Smooth muscle cell (in vitro differentiated cells): ENCODE measurements at regions not wholly inside any gene's neighbourhood (a gene's known extent, or its start where the extent isn't known, plus 50 kb on each side); places are given as distances from the start of the nearest gene placed in this dataset.

ENCODE experiments used
- DNase-seq: peaks from one replicate; lab custom pipeline; 2025; ENCODE audit not compliant: unreplicated experiment; lab: John Stamatoyannopoulos, UW
- H2AFZ ChIP-seq: fragments of 200-600 bp; sonication (generic); 2 replicates; pipeline ENCODE4 v1.6.0; 2016; ENCODE audit warnings: antibody characterized with exemption, low read depth, mild to moderate bottlenecking
- H3F3A ChIP-seq: fragments of 200-600 bp; sonication (generic); 2 replicates; pipeline ENCODE4 v1.6.0; 2017; ENCODE audit warnings: antibody characterized with exemption, low read depth
- H3K27ac ChIP-seq: fragments of 200-600 bp; sonication (generic); 2 replicates; pipeline ENCODE4 v1.5.1; 2016; ENCODE audit warnings: low read depth, mild to moderate bottlenecking
- H3K27me3 ChIP-seq: fragments of 200-600 bp; sonication (generic); 2 replicates; pipeline ENCODE4 v1.6.1; 2016; ENCODE audit warnings: low read depth, mild to moderate bottlenecking
- H3K36me3 ChIP-seq: fragments of 200-600 bp; sonication (generic); 2 replicates; pipeline ENCODE4 v1.5.1; 2016; ENCODE audit warnings: low read depth
- H3K4me1 ChIP-seq: fragments of 200-600 bp; sonication (generic); 2 replicates; pipeline ENCODE4 v1.5.1; 2016; ENCODE audit warnings: low read depth
- H3K4me2 ChIP-seq: fragments of 200-600 bp; sonication (generic); 2 replicates; pipeline ENCODE4 v1.6.0; 2016; ENCODE audit warnings: mild to moderate bottlenecking
- H3K4me3 ChIP-seq: fragments of 200-600 bp; sonication (generic); 2 replicates; pipeline ENCODE4 v1.5.1; 2016; ENCODE audit warnings: mild to moderate bottlenecking
- H3K79me2 ChIP-seq: fragments of 200-600 bp; sonication (generic); 2 replicates; pipeline ENCODE4 v1.6.0; 2016; ENCODE audit warnings: low read depth, mild to moderate bottlenecking
- H3K9ac ChIP-seq: fragments of 200-600 bp; sonication (generic); 2 replicates; pipeline ENCODE4 v1.6.0; 2016; ENCODE audit warnings: low read depth
- H3K9me3 ChIP-seq: fragments of 200-600 bp; sonication (generic); replicated peaks from 2 replicates; pipeline ENCODE4 v1.5.1; 2016; ENCODE audit warnings: low read depth
- H4K20me1 ChIP-seq: fragments of 200-600 bp; sonication (generic); 2 replicates; pipeline ENCODE4 v1.6.0; 2016; ENCODE audit warnings: low read depth
- CTCF ChIP-seq: fragments of 200-600 bp; sonication (generic); IDR thresholded peaks from 2 replicates; pipeline ENCODE4 v1.5.1; 2017; ENCODE audit warnings: borderline replicate concordance, mild to moderate bottlenecking, antibody characterized with exemption; ENCODE audit not compliant: insufficient read depth, poor library complexity, severe bottlenecking
- WGBS: methylation state at CpG from one replicate; pipeline ENCODE4 v1.1.7; 2016; ENCODE audit warnings: low lambda C conversion rate; 5-methylcytosine and 5-hydroxymethylcytosine counted together

DNA sequence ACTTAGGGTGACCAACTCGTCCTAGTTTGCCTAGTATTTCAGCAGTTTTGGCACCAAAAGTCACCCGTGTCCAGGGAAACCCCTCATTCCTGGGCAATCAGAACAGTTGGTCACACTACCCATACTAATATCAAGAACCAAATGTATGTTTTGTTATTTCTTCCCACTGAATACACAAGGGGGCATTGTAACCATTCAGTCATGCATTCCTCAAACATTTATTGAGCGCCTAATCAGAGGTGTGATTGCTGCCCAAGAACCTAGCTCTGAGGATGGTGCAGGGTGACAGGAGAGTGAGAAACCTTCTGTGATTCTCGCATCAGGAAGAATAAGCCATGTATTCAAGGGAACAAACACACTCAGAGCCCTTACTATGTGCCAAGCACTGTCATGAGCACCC, 69.8 kb upstream of the RAI2 start:
- Histone ChIP-seq H3K4me1 (no peaks in the 10 kb centered on the region), H3K9me3 (no peaks in the 10 kb centered on the region), H2AFZ (no peak overlapping the region), H3K36me3 (no peaks in the 10 kb centered on the region), H3K27ac (no peak overlapping the region), H3K9ac (no peak overlapping the region), H3K27me3 (no peaks in the 10 kb centered on the region), H3K4me3 (no peak overlapping the region), H3F3A (no peaks in the 10 kb centered on the region), H3K79me2 (no peaks in the 10 kb centered on the region), H3K4me2 (no peak overlapping the region), H4K20me1 (no peaks in the 10 kb centered on the region)
- 63% methylated on average over 4 of the region's 4 CpGs for WGBS
- no peak for TF ChIP-seq CTCF
- no peak for DNase-seq

- no peak overlapping the region for H3K9ac ChIP-seq
- no peak overlapping the region for H2AFZ ChIP-seq
- H3K4me2 ChIP-seq, result no peak overlapping the region
- no peaks in the 10 kb centered on the region for H4K20me1 ChIP-seq
- H3K27ac ChIP-seq, result no peak overlapping the region
- H3K36me3 ChIP-seq, result no peaks in the 10 kb centered on the region
- no peak overlapping the region for H3K4me3 ChIP-seq
- TF ChIP-seq CTCF, result no peak
- H3F3A ChIP-seq, result no peaks in the 10 kb centered on the region
- H3K27me3 ChIP-seq, result no peaks in the 10 kb centered on the region
- no peaks in the 10 kb centered on the region for H3K79me2 ChIP-seq
- no peak for DNase-seq
- no peaks in the 10 kb centered on the region for H3K4me1 ChIP-seq
- H3K9me3 ChIP-seq, result no peaks in the 10 kb centered on the region
Measured at GRCh38 chrX:17923546-17923945, 62.4 kb upstream of the RAI2 start.

DNA sequence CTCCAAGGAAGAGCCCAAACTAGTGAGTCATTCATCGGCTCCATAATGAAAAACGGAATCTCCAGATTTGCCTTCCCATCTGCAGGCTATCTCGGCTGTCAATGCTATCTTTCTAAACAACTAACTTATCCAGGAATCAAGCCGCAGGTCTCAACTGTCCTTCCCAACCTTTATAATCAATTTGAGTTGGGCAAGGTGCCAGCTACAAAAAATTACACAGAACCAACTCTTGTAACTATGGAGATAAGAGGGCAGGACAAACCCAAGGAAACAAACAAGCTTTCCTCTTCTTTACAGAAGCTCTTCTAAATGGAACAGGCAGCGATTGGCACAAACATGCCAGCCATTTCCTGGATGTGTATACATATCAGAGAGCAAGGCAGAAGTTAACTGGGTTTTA, 61.2 kb upstream of the RAI2 start:
- H2AFZ ChIP-seq, result no peak overlapping the region
- no peak overlapping the region for H3K9ac ChIP-seq
- no peak overlapping the region for H3K4me3 ChIP-seq
- no peaks in the 10 kb centered on the region for H3K9me3 ChIP-seq
- TF ChIP-seq CTCF, result no peak
- H3K4me1 ChIP-seq, result no peaks in the 10 kb centered on the region
- H3K4me2 ChIP-seq, result no peak overlapping the region
- H3K36me3 ChIP-seq, result no peaks in the 10 kb centered on the region
- 53% methylated on average over 5 of the region's 5 CpGs for WGBS
- H3K79me2 ChIP-seq, result no peaks in the 10 kb centered on the region
- no peak overlapping the region for H3K27ac ChIP-seq
- DNase-seq, result no peak
- H4K20me1 ChIP-seq, result no peaks in the 10 kb centered on the region
- H3F3A ChIP-seq, result no peaks in the 10 kb centered on the region
- no peaks in the 10 kb centered on the region for H3K27me3 ChIP-seq

- H3K27me3 ChIP-seq, result no peaks in the 10 kb centered on the region
- no peak overlapping the region for H3K27ac ChIP-seq
- no peak overlapping the region for H3K9ac ChIP-seq
- H3K4me3 ChIP-seq, result no peak overlapping the region
- no peak overlapping the region for H2AFZ ChIP-seq
- no peaks in the 10 kb centered on the region for H3K79me2 ChIP-seq
- no peaks in the 10 kb centered on the region for H3F3A ChIP-seq
- TF ChIP-seq CTCF, result no peak
- H3K4me1 ChIP-seq, result no peaks in the 10 kb centered on the region
- no peaks in the 10 kb centered on the region for H4K20me1 ChIP-seq
- H3K4me2 ChIP-seq, result no peak overlapping the region
- no peaks in the 10 kb centered on the region for H3K9me3 ChIP-seq
- 39% methylated on average over 6 of the region's 6 CpGs for WGBS
- H3K36me3 ChIP-seq, result no peaks in the 10 kb centered on the region
- no peak for DNase-seq
Measured at GRCh38 chrX:17919896-17920446, 58.9 kb upstream of the RAI2 start.
